Adrenal gland (tissue), 5 donors: ENCODE measurements at regions not wholly inside any gene's neighbourhood (a gene's known extent, or its start where the extent isn't known, plus 50 kb on each side); places are given as distances from the start of the nearest gene placed in this dataset.

Experiments
- CTCF ChIP-seq, 6 experiments: fragments of 450-650 bp in 4 of 6; fragments of 200-600 bp in 2 of 6; sonication (generic) in 1 of 6; IDR thresholded peaks; 1 replicate in 5 of 6; 2 replicates in 1 of 6; pipeline versions ENCODE4 v1.5.1 to v1.8.0; 2016 to 2021; ENCODE audit warnings: antibody characterized with exemption in 6 of 6, mild to moderate bottlenecking in 2 of 6, moderate library complexity in 1 of 6
- POLR2A ChIP-seq, 2 donors: fragments of 450-650 bp; IDR thresholded peaks; one replicate each; pipeline ENCODE4 v1.6.1; 2017; ENCODE audit warnings: antibody characterized with exemption in 2 of 2, mild to moderate bottlenecking in 2 of 2, moderate library complexity in 1 of 2
- donor health status: DM: no; HTN: no; CAD: no.

DNA sequence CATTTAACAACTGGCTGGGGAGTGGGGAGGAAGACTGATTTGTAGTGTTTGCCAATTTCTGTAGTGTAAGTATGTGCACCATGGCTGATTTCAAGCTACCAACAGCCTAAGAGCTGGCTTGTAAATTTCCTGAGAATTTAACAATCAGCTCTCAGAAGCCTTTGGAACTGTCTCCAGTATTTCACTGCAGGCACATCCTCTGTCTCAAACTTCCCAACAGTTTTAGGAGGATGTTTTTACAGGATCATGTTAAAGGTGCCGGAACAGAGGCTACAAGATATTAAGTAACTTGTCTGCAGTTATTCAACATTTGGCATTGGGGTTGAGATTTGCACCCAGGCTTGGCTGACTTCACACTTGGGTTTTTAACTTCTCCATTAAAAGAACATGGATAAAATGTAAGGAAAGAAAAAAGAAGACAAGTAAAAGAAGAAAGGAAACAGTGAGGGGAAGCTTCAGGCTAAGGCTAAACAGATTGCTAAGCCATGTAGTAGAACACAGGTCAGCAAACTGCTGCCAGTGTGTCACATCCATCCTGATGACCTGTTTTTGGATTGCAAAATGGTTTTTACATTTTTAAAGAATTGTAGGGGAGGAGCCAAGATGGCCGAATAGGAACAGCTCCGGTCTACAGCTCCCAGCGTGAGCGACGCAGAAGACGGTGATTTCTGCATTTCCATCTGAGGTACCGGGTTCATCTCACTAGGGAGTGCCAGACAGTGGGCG is 204.8 kb upstream of the SESN3 start:
- TF ChIP-seq CTCF (IDR thresholded peaks at IDR 0.05), result no peak
- TF ChIP-seq POLR2A (IDR thresholded peaks at IDR 0.05), result no peak
